GM18951 (cell line): ENCODE measurements at regions not wholly inside any gene's neighbourhood (a gene's known extent, or its start where the extent isn't known, plus 50 kb on each side); places are given as distances from the start of the nearest gene placed in this dataset.

Experiments used
- POLR2A ChIP-seq: IDR thresholded peaks from 4 replicates; pipeline ENCODE4 v1.6.1; 2011; ENCODE audit warnings: mild to moderate bottlenecking; ENCODE audit not compliant: insufficient read length, insufficient read depth; ENCODE audit errors: extremely low read depth
- in situ Hi-C: fragments of 300-500 bp; cut with MboI; formaldehyde crosslinking; loops from one replicate; pipeline ENCODE4 v1.12.0; 2022; ENCODE audit warnings: low sequenced_read_pairs, mixed read lengths, inconsistent platforms; ENCODE audit not compliant: unreplicated experiment

DNA sequence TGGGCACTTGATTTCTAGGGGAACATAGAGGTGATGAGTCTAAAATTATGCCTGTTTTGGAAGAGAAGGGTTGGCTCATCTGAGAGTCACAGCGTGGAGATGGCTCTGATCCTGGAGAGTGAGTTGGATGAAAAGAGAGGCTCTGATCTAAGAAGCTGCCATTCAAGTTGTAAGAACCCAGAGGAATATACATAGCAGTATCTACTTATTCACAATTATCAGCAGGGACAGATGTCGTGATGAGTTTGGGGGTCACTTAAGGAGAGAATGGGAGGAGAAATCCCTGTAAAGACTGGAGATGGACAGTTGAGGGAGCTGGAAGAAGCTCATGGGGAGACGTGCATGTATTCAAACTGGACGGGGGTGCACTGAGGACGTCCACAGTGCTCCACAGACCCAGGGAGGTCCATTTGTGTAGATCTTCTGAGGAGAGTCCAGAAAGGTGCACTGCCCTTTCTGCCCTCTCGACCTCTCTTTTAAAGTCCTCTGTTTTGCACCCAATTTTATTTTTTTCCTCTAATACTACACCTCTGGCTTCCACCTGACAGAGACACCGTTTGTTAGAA, 124.7 kb upstream of the SSTR4 start:
- no peak for TF ChIP-seq POLR2A
- in situ Hi-C loops: no loop called here

DNA sequence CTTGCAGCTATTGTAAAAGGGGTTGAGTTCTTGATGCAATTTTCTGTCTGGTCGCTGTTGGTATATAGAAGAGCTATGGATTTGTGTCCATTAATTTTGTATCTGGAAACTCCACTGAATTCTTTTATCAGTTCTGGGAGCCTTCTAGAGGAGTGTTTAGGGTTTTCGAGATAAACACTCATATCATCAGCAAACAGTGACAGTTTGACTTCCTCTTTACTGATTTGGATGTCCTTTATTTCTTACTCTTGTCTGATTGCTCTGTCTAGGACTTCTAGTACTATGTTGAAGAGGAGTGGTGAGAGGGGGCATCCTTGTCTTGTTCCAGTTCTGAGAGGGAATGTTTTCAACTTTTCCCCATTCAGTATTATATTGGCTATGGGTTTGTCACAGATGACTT, 120.8 kb upstream of the SSTR4 start:
- in situ Hi-C loops: no loop called here
- TF ChIP-seq POLR2A: no peak

DNA sequence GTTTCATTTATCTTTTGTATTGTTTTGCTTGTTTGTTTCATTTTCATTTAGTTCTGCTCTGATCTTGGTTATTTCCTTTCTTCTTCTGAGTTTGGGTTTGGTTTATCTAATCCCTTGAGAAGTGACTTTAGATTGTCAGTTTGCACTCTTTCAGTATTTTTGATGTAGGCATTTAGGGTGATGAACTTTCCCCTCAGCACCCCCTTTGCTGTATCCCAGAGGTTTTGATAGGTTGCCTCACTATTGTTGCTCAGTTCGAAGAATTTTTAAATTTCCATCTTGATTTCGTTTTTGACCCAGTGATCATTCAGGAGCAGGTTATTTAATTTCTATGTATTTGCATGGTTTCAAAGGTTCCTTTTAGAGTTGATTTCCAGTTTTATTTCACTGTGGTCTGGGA, 119.6 kb upstream of the SSTR4 start:
- TF ChIP-seq POLR2A: no peak
- in situ Hi-C loops: no loop called here

GRCh38 chr20:22916021-22916842, 118.9 kb upstream of the SSTR4 start:
- TF ChIP-seq POLR2A: no peak
- in situ Hi-C loops: no loop called here

DNA sequence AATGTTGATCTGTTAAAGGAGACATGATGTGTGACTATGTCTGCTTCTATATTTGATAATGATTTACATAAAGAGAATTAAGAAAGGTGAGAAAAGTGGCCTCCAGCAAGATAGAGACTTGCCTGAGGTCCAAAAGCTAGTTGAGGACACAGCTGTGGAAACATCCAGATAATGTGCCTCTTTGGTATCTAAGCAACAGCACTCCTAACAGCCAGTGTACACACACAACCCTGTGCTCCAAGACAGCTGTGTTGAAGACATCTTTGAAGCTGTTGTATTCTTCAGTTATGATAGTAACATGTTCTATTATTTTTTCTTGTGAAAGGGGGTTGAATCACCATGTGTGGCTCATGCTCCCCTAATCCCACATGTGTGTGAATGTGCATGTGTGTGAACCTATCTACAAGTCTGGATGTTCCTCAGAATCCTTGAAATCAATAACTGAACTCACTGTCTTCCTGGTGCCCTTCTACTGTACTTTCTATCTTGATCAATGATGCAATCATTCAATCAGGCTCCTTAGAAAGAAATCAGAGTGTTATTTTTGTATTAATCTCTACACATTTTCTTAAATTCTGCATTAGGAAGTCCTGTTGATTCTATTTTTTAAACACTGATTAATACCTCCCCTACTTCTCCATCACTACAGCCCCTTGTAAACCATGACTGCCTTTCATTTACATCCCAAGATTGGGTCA, 116.7 kb upstream of the SSTR4 start:
- in situ Hi-C loops: no loop called here
- no peak for TF ChIP-seq POLR2A

DNA sequence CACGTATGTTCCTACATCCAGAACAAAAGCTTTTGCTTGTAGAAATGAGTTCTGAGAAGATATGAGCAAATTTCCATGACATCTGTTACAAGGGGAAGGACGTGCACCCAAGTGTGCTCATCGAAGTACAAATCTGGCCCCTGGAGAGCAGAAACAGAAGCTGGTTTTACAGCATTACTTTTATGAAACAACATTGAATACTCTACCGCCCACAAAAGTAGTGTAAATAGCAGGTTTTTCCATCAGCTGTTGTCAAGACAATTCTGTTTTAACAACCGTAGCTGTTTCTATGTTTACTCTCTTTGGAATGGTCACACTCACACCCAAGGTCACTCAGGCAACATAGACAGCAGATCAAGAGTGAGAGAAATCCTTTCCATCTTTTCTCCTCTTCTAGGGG, 114.2 kb upstream of the SSTR4 start:
- in situ Hi-C loops: no loop called here
- TF ChIP-seq POLR2A: no peak

GRCh38 chr20:22921595-22922421, 113.3 kb upstream of the SSTR4 start:
- in situ Hi-C loops: no loop called here
- no peak for TF ChIP-seq POLR2A

GRCh38 chr20:22922987-22923386, 112.1 kb upstream of the SSTR4 start:
- TF ChIP-seq POLR2A: no peak
- in situ Hi-C loops: no loop called here

- in situ Hi-C loops: no loop called here
- TF ChIP-seq POLR2A: no peak
These were observed 110.9 kb upstream of the SSTR4 start for GRCh38 chr20:22924046-22924737.

DNA sequence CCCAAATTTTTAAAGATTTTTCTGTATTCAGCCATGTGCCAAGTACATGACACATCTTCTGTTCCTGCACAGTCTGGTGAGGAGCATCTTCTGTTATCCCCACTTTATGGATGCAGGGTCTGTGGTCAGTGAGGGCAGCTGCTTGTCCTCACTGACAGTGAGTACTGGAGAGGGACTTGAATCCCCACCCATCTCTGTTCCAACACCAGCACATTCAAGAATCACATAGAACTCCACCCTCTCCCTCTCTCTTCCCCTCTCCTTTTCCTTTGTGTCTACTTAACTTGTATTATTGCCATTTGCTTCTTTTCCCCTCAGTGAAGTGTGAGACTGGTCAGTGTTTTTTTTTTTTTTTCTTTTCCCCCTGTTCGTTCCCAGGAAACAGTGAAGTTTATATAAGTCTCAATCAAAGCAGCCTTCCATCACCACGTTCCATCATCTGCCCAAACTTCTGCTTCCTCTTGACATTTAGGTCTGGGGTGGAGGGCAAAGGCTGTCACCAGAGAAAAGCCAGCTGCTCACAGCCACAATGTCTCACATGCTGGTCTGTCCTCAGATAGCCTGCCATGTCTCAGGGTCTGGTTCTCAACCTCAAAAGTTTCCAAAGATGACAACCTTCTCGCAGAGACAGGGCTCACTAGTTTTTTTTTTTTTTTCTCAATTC, 110.0 kb upstream of the SSTR4 start:
- in situ Hi-C loops: no loop called here

GRCh38 chr20:22925613-22925983, 109.5 kb upstream of the SSTR4 start:
- in situ Hi-C loops: no loop called here
- TF ChIP-seq POLR2A: no peak

More for the DNA sequence above, 110.0 kb upstream of the SSTR4 start:
- no peak for TF ChIP-seq POLR2A

- in situ Hi-C loops: no loop called here
- no peak for TF ChIP-seq POLR2A
These were observed 107.6 kb upstream of the SSTR4 start for GRCh38 chr20:22927537-22927936.
